HG03565 (cell line): ENCODE measurements at regions not wholly inside any gene's neighbourhood (a gene's known extent, or its start where the extent isn't known, plus 50 kb on each side); places are given as distances from the start of the nearest gene placed in this dataset.

Experiments
- ATAC-seq: cut with Tn5 transposase; IDR thresholded peaks from one replicate; pipeline ENCODE4 v1.9.1; 2021; ENCODE audit warnings: mild to moderate bottlenecking, moderate library complexity; ENCODE audit not compliant: unreplicated experiment

GRCh38 chr2:41958775-41959174 is 89.0 kb upstream of the PKDCC start:
- ATAC-seq: no peak

GRCh38 chr2:41959760-41960159 is 88.1 kb upstream of the PKDCC start:
- no peak for ATAC-seq

- no peak for ATAC-seq
Observed at GRCh38 chr2:41962922-41963622, 84.7 kb upstream of the PKDCC start.

- no peak for ATAC-seq
Observed at GRCh38 chr2:41963661-41964525, 83.9 kb upstream of the PKDCC start.

GRCh38 chr2:41965173-41965908 is 82.5 kb upstream of the PKDCC start:
- ATAC-seq: no peak

GRCh38 chr2:41965909-41966295 is 81.9 kb upstream of the PKDCC start:
- ATAC-seq: no peak

- ATAC-seq: no peak
Observed at GRCh38 chr2:41966431-41966893, 81.4 kb upstream of the PKDCC start.

GRCh38 chr2:41966920-41967319 is 80.9 kb upstream of the PKDCC start:
- ATAC-seq: no peak

- ATAC-seq: no peak
Observed at GRCh38 chr2:41967476-41968181, 80.2 kb upstream of the PKDCC start.

GRCh38 chr2:41968182-41968578 is 79.6 kb upstream of the PKDCC start:
- no peak for ATAC-seq

GRCh38 chr2:41970988-41971660 is 76.7 kb upstream of the PKDCC start:
- ATAC-seq: no peak

GRCh38 chr2:41972179-41972578 is 75.6 kb upstream of the PKDCC start:
- no peak for ATAC-seq

GRCh38 chr2:41972819-41973218 is 75.0 kb upstream of the PKDCC start:
- no peak for ATAC-seq

GRCh38 chr2:41973871-41974270 is 74.0 kb upstream of the PKDCC start:
- no peak for ATAC-seq

GRCh38 chr2:41981417-41981816 is 66.4 kb upstream of the PKDCC start:
- no peak for ATAC-seq

- ATAC-seq: no peak
Observed at GRCh38 chr2:41985573-41986095, 62.2 kb upstream of the PKDCC start.

GRCh38 chr2:41989501-41990180 is 58.2 kb upstream of the PKDCC start:
- ATAC-seq: no peak

- ATAC-seq: no peak
Observed at GRCh38 chr2:41990245-41990644, 57.6 kb upstream of the PKDCC start.

- ATAC-seq: no peak
Observed at GRCh38 chr2:41990688-41991087, 57.1 kb upstream of the PKDCC start.
